Gastrocnemius medialis (tissue), 4 donors: ENCODE measurements at regions not wholly inside any gene's neighbourhood (a gene's known extent, or its start where the extent isn't known, plus 50 kb on each side); places are given as distances from the start of the nearest gene placed in this dataset.

ENCODE experiments used
- POLR2A ChIP-seq, 2 donors: fragments of 450-650 bp; IDR thresholded peaks; one replicate each; pipeline ENCODE4 v1.6.1; 2017; ENCODE audit warnings: antibody characterized with exemption in 2 of 2, mild to moderate bottlenecking in 2 of 2, moderate library complexity in 2 of 2
- TF ChIP-seq, protein P1 (sequence below), 5 experiments: fragments of 450-650 bp in 3 of 5; fragments of 200-600 bp in 2 of 5; sonication (generic) in 2 of 5; IDR thresholded peaks in 4 of 5; conservative IDR thresholded peaks in 1 of 5; 1 replicate in 4 of 5; 2 replicates in 1 of 5; pipeline ENCODE4 v1.5.1; 2016 to 2019; ENCODE audit warnings: antibody characterized with exemption in 5 of 5, mild to moderate bottlenecking in 3 of 5, moderate library complexity in 3 of 5

DNA sequence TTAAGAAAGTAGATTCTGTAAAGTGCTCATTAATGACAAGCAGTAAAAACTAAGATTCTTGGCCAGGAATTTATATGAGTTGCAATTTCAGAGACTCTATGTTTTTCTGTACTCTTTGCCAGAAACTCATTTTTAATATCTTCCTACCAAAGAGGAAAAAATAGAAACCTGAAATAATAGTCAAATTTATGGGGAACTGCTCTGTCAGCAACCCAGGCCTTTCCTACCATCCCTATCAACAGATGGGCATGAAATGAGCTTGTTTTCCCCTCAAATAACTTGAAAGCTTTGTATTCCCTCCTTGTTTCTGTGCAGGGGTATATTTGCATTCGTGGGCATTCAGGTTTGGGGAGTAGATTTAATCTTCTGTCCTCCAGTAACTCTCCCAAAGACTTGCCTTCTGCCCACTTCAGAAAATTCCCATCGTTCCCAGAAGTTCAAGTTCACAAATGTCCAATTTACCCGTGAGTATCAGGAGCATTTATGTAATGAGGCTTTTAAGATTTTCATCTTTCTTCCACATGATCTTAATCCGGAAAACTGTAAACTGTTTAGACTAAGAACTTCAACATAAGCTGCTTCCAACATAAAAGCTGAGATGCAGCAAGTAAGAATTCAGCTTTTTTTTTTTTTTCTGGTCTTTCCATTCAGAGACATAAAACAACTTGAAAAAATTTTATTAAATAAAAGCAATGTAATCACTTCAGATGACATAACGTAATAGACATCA is 363.1 kb downstream of the EFNB2 start:
- TF ChIP-seq, protein P1, sequence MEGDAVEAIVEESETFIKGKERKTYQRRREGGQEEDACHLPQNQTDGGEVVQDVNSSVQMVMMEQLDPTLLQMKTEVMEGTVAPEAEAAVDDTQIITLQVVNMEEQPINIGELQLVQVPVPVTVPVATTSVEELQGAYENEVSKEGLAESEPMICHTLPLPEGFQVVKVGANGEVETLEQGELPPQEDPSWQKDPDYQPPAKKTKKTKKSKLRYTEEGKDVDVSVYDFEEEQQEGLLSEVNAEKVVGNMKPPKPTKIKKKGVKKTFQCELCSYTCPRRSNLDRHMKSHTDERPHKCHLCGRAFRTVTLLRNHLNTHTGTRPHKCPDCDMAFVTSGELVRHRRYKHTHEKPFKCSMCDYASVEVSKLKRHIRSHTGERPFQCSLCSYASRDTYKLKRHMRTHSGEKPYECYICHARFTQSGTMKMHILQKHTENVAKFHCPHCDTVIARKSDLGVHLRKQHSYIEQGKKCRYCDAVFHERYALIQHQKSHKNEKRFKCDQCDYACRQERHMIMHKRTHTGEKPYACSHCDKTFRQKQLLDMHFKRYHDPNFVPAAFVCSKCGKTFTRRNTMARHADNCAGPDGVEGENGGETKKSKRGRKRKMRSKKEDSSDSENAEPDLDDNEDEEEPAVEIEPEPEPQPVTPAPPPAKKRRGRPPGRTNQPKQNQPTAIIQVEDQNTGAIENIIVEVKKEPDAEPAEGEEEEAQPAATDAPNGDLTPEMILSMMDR (IDR thresholded peaks at IDR 0.05 in 4 of 5, conservative IDR thresholded peaks at IDR 0.05 in 1 of 5): no peak
- TF ChIP-seq POLR2A (IDR thresholded peaks at IDR 0.05): no peak
